HG02642 (cell line): ENCODE measurements at regions not wholly inside any gene's neighbourhood (a gene's known extent, or its start where the extent isn't known, plus 50 kb on each side); places are given as distances from the start of the nearest gene placed in this dataset.

Experiments used
- ATAC-seq: cut with Tn5 transposase; IDR thresholded peaks from one replicate; pipeline ENCODE4 v1.9.1; 2021; ENCODE audit warnings: mild to moderate bottlenecking; ENCODE audit not compliant: unreplicated experiment, poor library complexity

DNA sequence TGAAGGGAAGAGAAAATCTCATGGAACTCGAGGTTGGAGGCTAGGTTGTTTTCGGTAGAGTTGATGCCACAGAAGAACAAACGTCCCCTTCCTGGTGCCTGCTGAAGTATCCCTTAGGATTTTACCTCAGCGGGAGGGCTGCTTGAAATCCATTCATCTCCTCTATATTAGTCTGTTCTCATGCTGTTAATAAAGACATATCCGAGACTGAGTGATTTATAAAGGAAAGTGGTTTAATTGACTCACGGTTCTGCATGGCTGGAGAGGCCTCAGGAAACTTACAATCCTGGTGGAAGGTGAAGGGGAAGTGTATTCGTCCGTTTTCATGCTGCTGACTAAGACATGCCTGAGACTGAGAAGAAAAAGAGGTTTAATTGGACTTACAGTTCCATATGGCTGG, 413.5 kb downstream of the NPHP4 start:
- no peak for ATAC-seq

DNA sequence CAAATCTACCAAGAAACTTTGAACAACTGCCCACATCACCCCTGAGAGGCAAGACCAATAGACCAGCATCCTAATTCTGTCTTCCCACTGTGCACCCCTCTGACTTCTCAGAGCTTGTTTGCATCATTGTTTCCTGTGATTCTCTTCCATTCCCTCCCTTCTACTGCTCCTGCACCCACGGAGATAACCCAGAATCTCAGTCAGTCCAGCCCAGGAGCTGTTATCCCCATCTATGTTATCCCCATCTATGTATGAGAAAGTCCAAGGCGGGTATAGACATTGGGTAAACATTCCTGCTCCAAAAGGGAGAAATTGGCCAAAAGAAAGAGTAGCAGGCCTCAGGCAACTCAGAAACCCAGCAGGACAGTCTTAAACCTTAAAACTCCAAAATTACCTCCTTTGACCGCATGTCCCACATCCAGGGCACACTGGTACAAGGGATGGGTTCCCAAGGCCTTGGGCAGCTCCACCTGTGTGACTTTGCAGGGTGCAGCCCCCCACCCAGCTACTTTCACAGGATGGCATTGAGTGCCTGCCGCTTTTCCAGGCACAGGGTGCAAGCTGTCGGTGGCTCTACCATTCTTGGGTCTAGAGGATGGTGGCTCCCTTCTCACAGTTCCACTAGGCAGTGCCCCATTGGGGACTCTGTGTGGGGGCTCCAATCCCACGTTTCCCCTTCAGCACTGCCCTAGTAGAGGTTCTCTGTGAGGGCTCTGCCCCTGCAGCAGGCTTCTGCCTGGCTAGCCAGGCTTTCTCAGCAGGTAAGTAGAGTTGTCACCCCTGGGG, 414.8 kb downstream of the NPHP4 start:
- no peak for ATAC-seq

DNA sequence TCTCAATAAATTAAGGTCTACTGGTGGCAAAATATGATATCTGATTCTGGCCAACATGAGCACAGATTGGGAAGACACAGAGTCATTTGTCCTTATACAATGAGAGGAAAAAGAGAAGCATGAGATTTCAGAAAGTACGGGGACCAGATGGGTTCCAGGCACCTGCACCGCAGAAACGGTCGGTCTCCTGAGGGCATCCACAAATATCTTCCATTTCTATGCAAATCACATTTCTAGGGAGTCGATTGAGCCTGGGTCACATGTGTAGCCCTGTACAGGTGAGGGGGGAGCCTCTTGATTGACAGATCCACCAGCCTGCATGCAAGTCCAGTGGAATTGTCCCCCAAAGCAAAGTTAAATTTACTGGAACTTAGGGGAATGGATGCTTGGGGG, 415.6 kb downstream of the NPHP4 start:
- ATAC-seq = no peak

DNA sequence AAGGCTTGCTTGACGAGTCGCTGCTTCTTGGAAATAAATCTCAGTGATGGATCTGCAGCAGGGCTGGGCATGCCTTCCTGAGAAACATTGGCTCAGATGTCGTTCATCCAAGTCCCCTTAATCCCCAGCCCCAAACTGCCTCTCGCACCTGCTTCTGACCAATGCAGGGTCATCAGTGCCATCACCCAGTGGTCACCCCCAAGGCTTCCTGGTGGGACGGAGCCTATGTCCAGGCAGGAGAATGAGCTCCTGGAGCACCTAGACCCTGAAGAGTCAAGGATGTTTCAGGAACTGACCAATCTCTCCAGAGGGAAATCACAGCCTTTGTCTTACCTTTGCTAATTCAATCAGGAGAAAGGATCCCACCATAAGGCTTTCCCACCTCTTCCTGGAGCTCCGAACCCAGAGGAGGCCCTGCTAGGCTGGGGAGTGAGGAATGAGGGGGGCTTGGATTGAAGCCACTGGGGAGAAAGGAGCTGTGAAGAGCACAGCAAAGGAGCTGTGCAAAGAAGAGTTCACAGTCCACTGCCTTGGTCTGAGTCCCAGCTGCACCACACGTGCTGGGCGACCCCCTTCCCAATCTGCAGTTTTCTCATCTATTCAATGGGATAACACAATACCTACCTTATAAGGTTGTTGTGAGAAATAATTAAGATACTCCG, 416.1 kb downstream of the NPHP4 start:
- no peak for ATAC-seq

DNA sequence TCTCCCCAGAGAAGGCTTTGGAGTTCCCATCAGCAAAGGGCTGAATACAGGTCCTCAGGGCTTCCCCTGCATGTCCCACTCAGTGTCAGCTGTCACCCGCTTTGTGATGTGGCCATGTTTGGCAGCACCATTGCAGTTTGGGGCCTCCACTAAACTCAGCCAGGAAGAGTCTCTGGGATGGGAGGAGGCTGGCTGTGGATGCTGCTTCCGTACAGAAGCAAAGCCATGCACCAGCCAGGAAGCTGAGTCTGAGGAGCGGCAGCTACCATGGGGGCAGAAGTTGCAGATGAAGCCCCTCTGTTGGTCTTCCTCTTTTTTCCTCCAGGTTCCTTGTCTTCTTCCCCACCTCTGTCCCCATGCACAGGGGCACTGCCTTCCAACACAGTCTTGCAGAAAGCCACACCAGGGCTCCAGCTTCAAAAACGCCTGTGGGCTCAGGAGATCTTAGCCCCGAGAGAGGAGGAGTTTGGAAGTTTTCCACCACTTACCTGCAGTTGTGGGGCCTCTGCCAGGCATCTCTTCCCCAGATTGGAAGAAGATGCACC, 416.8 kb downstream of the NPHP4 start:
- ATAC-seq = no peak

DNA sequence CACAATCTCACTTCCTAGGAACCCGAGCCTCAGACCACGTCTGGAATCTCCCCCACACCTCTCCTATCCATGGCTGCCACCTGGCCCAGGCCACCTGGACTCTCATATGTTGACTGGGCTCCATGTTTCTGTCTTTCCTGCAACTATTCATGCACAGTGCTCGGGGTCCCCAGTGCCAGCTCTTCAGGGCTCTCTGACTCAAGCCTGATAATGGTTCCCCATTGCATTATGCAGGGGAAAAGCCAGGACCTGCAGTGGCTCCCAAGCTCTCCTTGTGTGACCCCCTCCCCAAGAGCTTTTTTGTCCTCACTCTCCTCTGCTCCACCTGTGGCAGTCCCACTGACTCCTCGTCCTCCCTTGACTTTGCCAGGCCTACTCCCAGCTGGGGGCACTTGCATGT, 417.6 kb downstream of the NPHP4 start:
- no peak for ATAC-seq

DNA sequence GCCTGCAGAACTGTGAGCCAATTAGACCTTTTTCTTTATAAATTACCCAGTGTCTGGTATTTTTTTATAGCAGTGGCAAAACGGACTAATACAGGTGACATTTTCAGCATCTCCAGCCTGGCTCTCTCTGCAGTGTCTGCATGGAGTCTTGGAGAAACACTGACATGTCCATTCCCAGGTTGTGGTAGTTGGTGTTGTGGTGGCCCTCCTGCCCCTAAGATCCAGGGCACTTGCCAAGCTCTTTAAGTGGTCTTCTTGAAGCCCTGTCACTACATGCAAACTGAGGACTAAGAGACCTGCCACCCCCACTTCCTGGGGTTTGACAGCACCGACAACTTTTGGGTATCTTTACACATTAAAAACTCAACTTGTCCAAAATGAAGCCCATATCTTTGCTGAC, 419.4 kb downstream of the NPHP4 start:
- no peak for ATAC-seq

DNA sequence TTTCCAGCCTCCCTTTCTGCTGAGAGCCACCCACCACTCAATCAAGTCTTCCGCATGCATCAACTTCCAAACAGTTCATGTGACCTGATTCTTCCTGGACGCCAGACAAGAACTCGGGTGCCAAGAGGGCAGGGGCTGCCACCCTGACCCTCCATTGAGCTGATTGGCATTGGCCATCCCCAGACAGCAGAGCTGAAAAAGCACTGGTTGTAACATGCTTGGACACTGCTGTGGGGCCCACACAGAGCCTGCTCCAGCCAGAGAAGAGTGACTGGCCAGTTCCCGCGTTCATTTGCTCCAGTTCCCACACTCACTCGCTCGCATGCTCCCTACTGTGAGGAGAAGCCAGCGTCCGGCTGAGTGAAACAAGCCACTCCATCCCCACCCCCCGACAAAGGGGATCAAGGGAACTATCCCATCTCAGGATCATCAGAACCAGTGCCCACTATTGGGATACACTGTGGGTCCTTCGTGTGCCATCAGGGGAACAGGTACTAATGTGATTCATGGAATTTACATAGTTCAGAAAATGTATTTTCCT, 420.3 kb downstream of the NPHP4 start:
- no peak for ATAC-seq

DNA sequence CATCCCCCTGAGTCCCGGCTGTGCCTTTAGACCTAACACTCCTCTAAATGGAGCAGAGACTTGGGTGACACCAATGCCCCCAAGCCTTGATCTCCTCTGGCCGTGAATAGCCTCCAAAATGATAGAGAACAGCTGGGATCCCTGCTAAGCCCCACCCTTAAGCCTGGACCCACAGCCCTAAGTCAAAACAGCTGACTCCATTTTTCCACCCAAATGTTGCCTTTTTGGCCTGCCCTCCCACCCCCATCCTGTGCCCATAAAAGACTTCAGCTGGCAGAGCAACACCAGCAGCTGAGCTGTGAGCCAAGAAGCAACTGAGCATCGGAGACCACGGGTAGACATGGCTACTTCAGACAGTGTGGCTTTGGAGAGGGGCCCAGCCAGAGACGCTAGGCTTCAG, 420.8 kb downstream of the NPHP4 start:
- no peak for ATAC-seq

DNA sequence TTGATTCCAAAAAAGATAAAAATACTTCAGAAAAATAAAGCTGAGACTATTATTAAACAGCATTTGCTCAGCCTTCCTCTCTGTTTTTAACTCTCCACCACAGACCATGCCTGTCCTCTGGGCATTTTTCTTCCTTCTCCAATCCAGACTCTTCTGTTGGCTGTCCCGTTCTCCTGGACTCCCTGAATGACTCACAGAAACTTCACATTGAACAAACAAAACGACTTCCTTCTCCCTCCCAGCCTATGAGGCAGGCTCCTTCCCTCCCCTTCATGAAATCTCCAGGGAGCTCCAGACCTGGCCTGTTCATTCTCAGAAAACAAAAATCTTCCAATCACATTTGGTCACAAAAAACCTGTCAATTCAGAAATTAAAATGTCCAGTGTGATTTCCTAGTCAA, 421.3 kb downstream of the NPHP4 start:
- ATAC-seq = no peak

DNA sequence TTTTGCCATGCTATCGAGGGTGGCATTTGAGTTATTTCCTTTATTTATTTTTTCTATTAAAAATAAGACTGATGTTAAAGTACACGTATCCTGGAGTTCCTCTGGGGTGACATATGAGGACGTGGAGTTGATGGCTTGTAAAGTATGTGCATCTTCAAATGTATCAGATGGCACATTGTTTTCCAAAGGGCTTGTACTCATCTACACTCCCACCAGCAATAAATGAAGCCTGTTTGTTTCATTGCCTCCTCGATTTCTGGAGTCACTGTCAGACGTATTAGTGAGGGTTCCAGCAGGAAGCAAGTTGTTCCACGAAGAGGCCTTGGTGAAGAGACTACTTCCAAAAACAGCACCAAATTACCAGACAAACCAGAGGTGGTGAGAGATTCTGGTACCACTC, 423.9 kb downstream of the NPHP4 start:
- no peak for ATAC-seq

DNA sequence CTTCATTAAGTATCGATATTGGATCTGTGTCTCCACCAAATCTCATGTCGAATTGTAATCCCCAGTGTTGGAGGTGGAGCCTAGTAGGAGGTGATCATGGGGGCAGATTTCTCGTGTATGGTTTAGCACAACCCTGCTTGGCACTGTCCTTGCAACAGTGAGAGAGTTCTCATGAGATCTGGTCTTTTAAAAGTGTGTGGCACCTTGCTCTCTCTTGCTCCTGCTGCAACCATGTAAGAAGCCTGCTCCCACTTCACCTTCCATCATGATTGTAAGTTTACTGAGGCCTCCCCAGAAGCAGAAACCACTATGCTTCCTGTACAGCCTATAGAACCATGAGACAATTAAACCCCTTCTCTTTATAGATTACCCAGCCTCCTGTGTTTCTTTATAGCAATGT, 424.4 kb downstream of the NPHP4 start:
- ATAC-seq = no peak

DNA sequence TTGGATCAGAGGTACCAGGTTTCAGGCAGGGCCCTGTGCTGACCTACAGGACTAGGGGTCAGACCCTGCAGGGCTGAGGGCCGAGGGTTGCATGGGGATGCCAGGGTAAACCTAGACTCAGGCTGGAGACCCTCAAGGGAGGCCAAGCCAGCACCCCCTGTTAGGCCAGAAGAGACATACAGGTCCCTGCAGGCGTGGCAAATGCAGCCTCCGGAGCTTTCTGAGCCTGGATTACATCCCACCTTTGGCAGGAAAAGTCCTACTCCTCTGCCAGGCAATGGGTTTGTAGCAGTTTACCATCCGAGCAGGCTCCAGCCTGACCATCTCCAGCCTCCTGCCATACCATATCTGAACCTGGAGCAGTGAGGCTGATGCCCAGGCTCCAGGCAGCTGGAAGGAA, 425.3 kb downstream of the NPHP4 start:
- no peak for ATAC-seq

DNA sequence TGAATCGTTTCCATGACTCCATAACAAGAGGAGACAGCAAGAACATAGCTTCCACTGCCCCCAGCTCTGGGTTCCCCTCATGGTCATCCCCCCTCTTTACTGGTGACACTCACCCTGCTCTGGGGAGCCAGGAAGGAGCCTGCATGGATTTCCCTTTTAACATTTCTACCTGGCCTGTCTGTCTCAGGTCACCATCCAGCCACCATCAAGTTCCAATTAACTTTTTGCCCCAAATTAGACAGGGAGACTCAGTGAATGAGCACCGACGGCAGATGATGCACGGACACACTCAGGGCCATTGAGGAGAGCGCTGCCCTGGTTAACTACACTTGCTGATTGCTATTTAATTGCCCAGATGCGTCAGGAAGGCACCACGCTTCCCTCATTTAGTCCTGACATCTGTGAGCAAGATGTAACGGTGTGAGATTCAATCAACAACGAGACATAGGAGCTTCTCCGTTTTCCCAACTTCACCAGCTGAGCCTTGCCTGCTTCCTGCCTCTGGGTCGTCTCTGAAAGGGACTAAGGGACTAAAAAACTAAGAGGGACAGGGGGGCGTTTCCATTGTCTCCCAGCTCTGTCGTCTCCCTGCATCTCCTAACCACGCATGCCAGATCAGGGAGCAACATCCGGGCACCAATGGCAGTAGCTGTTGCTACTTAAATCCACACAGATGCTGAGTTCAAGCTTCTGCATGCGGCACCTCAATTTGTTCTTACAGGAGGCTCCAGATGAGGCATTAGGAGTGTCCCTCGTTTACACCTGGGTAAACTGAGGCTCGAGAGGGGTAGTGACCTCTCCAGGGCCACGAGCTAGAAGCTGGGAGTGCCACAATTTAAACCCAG, 426.7 kb downstream of the NPHP4 start:
- ATAC-seq = no peak

DNA sequence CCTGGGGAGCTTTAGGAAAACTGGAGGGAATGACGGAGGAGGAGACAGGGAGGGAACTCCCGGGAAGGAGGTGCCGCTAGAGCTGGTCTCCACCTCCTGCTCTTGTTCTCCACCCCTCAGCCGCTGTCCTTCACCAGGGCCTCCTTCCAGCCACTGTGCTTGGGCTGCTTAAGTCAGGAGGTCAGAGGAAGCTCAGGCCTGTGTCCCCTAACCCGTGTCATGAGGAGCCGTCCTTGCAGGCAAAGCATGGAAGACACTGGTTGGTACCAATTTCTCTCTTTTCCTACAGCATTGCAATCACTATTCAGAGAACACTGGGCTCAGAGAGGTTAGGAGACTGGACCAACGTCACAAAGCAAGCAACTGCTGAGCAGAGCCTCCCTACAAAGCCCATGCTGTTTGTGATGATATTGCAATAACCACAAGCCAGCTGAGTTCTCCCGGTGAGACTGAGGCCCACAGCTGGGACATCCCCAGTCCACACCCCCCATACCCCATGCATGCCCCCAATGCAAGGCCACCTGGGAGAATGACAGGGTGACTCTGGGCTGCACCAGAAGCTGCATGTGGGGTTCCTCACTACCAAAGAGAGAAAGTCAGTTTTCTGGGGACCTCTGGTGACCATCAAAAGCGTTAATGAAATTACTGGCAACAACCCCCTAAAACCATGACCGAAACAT, 427.5 kb downstream of the NPHP4 start:
- ATAC-seq = no peak

DNA sequence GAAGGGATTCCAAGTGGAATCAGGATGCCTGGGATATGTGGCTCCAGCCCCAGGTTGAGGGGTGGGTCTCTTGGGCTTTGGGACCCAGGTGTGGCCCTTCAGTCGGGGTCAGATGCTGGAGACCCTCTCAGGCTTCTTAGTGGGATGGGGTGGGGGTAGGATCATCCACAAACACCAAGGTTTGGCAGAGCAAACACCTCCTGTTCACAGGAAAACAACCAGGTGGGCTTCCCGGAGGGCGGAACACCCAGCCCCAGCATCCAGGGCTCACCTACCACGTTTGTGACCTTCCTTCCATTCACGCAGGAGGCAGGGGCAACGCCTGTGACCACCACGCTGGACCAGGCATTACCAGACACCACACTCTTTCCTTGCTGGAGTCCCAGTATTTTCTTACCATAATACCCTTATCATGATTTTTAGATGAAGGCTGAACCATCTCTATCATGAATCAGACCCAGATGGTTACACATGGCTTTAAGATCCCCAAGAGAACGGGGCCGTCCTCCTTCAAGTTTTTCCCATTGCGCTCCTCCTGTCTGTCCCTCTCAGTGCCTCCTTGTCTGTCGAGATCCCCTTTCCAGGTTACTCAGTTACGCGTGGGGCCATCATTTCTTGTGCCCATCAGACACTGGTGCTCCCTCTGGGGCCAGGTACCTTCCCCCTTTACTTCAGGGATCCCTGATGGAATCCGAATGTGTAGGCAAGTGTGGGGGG, 428.2 kb downstream of the NPHP4 start:
- ATAC-seq = no peak

DNA sequence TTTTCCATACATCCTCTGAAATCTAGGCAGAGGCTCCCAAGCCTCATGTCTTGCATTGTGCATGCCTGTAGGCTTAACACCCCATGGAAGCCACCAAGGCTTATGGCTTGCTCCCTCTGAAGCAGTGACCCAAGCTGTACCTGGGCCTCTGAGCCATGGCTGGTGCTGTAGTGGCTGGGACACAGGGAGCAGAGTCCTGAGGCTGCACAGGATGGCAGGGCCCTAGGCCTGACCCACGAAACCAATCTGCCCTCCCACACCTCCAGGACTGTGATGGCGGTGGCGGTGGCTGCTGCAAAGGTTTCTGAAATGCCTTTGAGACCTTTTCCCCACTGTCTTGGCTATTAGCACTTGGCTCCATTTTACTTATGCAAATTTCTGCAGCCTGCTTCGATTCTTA, 429.5 kb downstream of the NPHP4 start:
- ATAC-seq = no peak

DNA sequence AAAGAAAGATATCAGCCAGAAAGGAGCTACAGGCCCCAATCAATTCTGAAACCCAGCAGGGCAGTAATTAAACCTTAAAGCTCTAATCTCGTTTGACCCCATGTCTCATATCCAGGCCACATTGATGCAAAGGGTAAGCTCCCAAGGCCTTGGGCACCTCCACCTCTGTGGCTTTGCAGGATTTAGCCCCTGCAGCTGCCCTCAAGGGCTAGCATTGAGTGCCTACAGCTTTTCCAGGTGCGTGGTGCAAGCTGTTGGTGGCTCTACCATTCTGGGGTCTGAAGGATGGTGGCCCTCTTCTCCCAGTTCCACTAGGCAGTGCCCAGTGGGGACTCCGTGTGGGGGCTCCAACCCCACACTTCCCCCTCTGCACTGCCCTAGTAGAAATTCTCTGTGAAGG, 429.9 kb downstream of the NPHP4 start:
- ATAC-seq = no peak

DNA sequence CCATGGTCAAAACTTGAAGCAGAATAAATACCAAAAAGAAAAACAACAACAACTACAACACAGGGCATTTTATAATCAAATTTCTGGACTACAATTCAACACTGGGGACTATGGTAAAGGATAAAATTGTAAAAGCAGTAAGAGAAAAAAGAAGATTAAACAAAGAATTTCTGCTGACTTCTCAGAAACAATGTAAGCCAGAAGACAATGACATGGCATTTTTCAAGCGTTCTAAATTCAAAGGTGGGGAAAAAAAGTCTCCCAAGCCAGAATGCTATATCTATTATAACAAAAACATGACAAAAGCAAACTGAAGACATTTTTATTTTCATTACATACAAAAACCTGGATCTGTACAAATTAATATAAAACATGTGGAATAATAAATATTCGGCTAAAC, 433.1 kb downstream of the NPHP4 start:
- no peak for ATAC-seq

DNA sequence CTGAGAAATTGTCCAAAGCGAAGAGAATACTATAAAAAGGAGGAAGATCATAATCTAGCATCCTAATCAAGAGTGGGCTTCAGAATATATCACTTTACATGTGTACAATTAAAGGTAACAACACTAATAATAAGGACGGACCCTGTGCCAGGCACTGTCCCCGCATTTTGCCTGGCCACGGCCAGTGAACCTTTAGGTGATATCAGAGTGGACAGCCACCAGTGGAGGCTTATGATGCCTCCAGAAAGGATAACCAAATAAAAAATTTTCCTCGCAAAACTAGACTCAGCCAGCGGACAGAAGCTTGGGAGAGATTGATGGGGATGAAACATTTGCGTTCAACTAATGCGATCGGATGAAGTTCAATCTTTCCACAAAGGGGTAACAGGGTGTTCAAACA, 436.4 kb downstream of the NPHP4 start:
- no peak for ATAC-seq
